ENCODE measurements at regions not wholly inside any gene's neighbourhood (a gene's known extent, or its start where the extent isn't known, plus 50 kb on each side); places are given as distances from the start of the nearest gene placed in this dataset.

GRCh38 chr2:60246583-60246982 lies 306.9 kb downstream of the BCL11A start:
- Histone ChIP-seq H3K4ac (replicated peaks; ENCODE audit: insufficient read length, low read depth, low read length) (no peak overlapping the region), H3K4me2 (ENCODE audit: insufficient read depth in 1 of 2, low read depth in 2 of 2, low read length in 2 of 2) (no peak overlapping the region), H3K27ac (ENCODE audit: low read depth, low read length) (no peak overlapping the region), H2BK5ac (ENCODE audit: low read depth, low read length) (no peak overlapping the region), H3K9me3 (ENCODE audit: insufficient read depth in 2 of 2, low read depth in 1 of 2, low read length in 1 of 2) (peaks cover 0 to 3% of the 10 kb centered on the region in 2 experiments; a peak in 1 of 4 replicates), H2BK120ac (replicated peaks; ENCODE audit: low read depth, low read length) (no peak overlapping the region), H3K79me1 (ENCODE audit: low read depth, low read length) (no peaks in the 10 kb centered on the region), H4K8ac (ENCODE audit: extremely low read depth, insufficient read depth, low read length) (no peak overlapping the region), H3K4me1 (replicated peaks in 1 of 4; ENCODE audit: control insufficient read depth in 3 of 4, insufficient read depth in 4 of 4, low read length in 3 of 4) (no peaks in the 10 kb centered on the region; a peak in 2 of 7 replicates), H3K23ac (ENCODE audit: insufficient read length) (no peak overlapping the region), H3K4me3 (ENCODE audit: extremely low read depth in 1 of 4, insufficient read depth in 2 of 4, low read depth in 3 of 4, low read length in 4 of 4) (no peak overlapping the region), H2BK20ac (ENCODE audit: low read length) (no peak overlapping the region), H3K56ac (replicated peaks; ENCODE audit: insufficient read length, low read depth, low read length) (no peak overlapping the region), H2AFZ (ENCODE audit: low read length) (no peak overlapping the region), H3K9ac (replicated peaks in 1 of 4; ENCODE audit: extremely low read depth in 1 of 4, low read depth in 3 of 4, low read length in 3 of 4) (no peak overlapping the region), H3K18ac (ENCODE audit: extremely low read depth, low read length) (no peak overlapping the region), H2BK15ac (ENCODE audit: low read length) (no peak overlapping the region), H4K91ac (replicated peaks; ENCODE audit: insufficient read length, low read length) (no peak overlapping the region), H3K27me3 (replicated peaks in 1 of 4; ENCODE audit: control insufficient read depth in 3 of 4, extremely low read depth in 1 of 4, insufficient read depth in 3 of 4, low read length in 3 of 4) (no peaks in the 10 kb centered on the region), H3K14ac (ENCODE audit: insufficient read length) (no peak overlapping the region), H3K23me2 (ENCODE audit: low read depth, low read length) (0 out of 2 replicates have a peak, but pooled peaks cover 1% of the 10 kb centered on the region), H3K36me3 (ENCODE audit: control insufficient read depth in 2 of 4, insufficient read depth in 4 of 4, low read length in 3 of 4) (no peaks in the 10 kb centered on the region), H2BK12ac (ENCODE audit: low read depth, low read length) (no peak overlapping the region), H4K20me1 (replicated peaks in 1 of 2; ENCODE audit: control insufficient read depth in 1 of 2, insufficient read depth in 2 of 2, low read length in 2 of 2) (no peaks in the 10 kb centered on the region), H2AK5ac (ENCODE audit: low read depth, low read length) (no peak overlapping the region), H3K79me2 (ENCODE audit: control insufficient read depth in 1 of 2, insufficient read depth in 2 of 2, low read length in 2 of 2) (no peaks in the 10 kb centered on the region), H4K5ac (ENCODE audit: insufficient read length, low read depth, low read length) (no peak overlapping the region)
- ChIA-PET POLR2A (ENCODE audit: partially characterized antibody) (no interaction called here), CTCF (ENCODE audit: partially characterized antibody) (interaction anchor here (1.0 kb wide), 1 partner anchor 20 kb away, joined by 3 read pairs; no protein-coding TSS in a partner anchor)
- FAIRE-seq (no peak), DNase-seq (ENCODE audit: low read depth in 1 of 2, low spot score in 2 of 2) (no peak)
- WGBS, 2 experiments (ENCODE audit: extremely low coverage in 1 of 2, insufficient coverage in 1 of 2, insufficient read length in 1 of 2, insufficient replicate concordance in 2 of 2, low coverage in 1 of 2, low lambda C conversion rate in 2 of 2, missing lambda C conversion rate in 1 of 2): 85% methylated on average over 2 of the region's 2 CpGs; no CpG with 5 or more reads in 1 of the 2 experiments
- TF ChIP-seq CEBPB (IDR thresholded peaks at IDR 0.05; ENCODE audit: low read depth, low read length): no peak
- no peak for TF ChIP-seq NRF1 (IDR thresholded peaks at IDR 0.05; ENCODE audit: low read depth, low read length)
- TF ChIP-seq GABPA (IDR thresholded peaks at IDR 0.05; ENCODE audit: borderline replicate concordance, insufficient read depth, low read length): no peak
- TF ChIP-seq CHD1 (IDR thresholded peaks at IDR 0.05; ENCODE audit: low read depth, low read length): no peak
- TF ChIP-seq, protein P1, sequence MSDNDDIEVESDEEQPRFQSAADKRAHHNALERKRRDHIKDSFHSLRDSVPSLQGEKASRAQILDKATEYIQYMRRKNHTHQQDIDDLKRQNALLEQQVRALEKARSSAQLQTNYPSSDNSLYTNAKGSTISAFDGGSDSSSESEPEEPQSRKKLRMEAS (IDR thresholded peaks at IDR 0.05): no peak
- no peak for TF ChIP-seq SAP30 (IDR thresholded peaks at IDR 0.05; ENCODE audit: insufficient read depth, insufficient replicate concordance, low read length)
- no peak for TF ChIP-seq USF2 (IDR thresholded peaks at IDR 0.05; ENCODE audit: low read length)
- no peak for TF ChIP-seq E2F6 (IDR thresholded peaks at IDR 0.05)
- TF ChIP-seq CTBP2 (IDR thresholded peaks at IDR 0.05; ENCODE audit: borderline replicate concordance, insufficient read depth, insufficient read length, low read length): no peak
- no peak for TF ChIP-seq SUZ12 (IDR thresholded peaks at IDR 0.05; ENCODE audit: low read length)
- TF ChIP-seq EGR1 (IDR thresholded peaks at IDR 0.05; ENCODE audit: borderline replicate concordance, low read depth, low read length): no peak
- TF ChIP-seq PHF8 (conservative IDR thresholded peaks at IDR 0.05; ENCODE audit: low read depth, low read length): no peak
